Choroid plexus epithelial cell (primary cell): ENCODE measurements at regions not wholly inside any gene's neighbourhood (a gene's known extent, or its start where the extent isn't known, plus 50 kb on each side); places are given as distances from the start of the nearest gene placed in this dataset.

Experiments used
- DNase-seq: peaks from one replicate; pipeline ENCODE4 v3.0.0-alpha.2; 2010; ENCODE audit warnings: low read depth
- H3K4me3 ChIP-seq: 2 replicates; pipeline ENCODE4 v1.5.1; 2011; ENCODE audit warnings: low read depth, mild to moderate bottlenecking, control low read depth, low read length, moderate library complexity
- CTCF ChIP-seq: conservative IDR thresholded peaks from 2 replicates; pipeline ENCODE4 v1.5.1; 2011; ENCODE audit warnings: low read depth, mild to moderate bottlenecking, control low read depth, inconsistent platforms, low read length, moderate library complexity

DNA sequence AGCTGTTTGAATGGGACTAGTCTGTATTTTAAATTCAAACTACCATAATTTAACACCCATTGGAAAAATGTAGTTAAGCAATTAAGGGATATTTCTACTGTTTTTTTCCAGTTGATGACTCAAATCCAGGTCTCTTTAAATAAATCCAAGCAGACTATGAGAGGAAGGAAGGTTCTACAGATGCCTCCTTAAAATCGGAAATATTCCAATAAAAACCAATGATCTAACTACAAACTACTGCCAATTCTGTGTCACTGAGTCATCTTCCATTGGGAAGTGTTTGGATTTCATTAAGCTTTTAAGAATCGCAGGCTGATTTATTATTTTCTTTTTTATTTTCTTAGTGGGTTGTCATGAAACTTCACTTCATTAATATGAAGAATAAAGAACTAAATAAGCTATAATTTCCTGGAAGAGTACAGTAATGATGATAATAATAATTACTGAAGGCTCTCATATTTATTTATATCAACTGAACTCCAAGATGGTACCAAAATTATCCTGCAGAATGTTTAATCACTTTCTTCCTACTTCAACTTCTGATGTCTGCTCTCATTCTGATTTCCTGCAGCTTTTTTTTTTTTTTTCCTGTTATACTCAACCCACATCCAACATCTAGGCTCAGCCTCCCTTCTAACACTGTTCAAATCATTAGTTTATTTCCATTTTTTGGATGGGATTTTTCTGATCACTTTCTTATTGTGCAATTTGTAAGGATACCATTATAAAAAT lies 166.3 kb upstream of the FN1 start:
- TF ChIP-seq CTCF: no peak
- H3K4me3 ChIP-seq: no peak overlapping the region
- no peak for DNase-seq

GRCh38 chr2:215601526-215601925 lies 165.7 kb upstream of the FN1 start:
- no peak overlapping the region for H3K4me3 ChIP-seq
- TF ChIP-seq CTCF: no peak
- DNase-seq: no peak

DNA sequence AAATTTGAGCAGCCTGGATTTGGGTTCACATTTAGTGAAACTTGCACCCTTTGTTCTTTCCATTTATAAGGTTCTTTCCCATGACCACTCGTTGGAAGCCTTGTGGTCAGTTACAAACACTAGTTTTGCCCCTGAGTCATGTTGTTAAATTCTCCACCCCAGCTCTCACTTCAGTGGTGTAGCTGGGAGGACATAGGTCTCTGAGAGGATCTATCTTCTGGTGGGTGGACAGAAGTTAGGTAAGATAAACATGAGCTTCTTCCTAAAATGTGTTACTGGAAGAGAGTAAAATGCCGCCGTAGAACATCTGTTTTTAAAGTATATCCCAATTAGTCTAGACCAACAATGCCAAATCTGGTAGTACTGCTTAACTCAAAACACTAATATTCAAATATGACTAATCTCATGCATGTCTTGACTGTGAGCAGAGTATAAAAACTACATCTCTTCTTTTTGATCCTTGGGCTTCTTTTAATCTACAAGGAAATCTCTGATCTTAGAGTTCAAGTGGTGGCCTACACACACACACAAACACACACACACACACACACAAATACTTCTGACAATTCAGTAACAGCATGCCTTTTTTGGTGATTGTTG lies 162.6 kb upstream of the FN1 start:
- DNase-seq: peak; percentile 82
- H3K4me3 ChIP-seq: no peak overlapping the region

GRCh38 chr2:215597577-215597976 lies 161.7 kb upstream of the FN1 start:
- H3K4me3 ChIP-seq: no peak overlapping the region
- no peak for TF ChIP-seq CTCF
- no peak for DNase-seq

More for the DNA sequence above, 162.6 kb upstream of the FN1 start:
- TF ChIP-seq CTCF: no peak

DNA sequence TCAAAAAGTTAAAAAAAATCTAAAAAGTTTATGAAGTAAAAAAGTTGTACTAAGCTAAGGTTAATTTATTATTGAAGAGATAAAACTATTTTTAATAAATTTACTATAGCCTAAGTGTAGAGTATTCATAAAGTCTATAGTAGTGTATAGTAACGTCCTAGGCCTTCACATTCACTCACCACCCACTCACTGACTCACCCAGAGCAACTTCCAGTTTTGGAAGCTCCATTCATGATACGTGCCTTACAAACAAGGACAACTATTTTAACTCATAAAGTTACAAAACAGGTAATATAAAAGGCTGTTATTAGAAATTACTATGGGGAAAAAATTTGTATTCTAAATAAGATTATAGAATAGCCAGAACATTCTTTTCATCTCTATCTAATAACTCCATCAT lies 158.9 kb upstream of the FN1 start:
- H3K4me3 ChIP-seq: no peak overlapping the region
- DNase-seq: peak; percentile 58
- no peak for TF ChIP-seq CTCF

- TF ChIP-seq CTCF: no peak
- no peak for DNase-seq
- H3K4me3 ChIP-seq: no peak overlapping the region
Measured at GRCh38 chr2:215590010-215590745, 154.3 kb upstream of the FN1 start.
